NT2/D1 (cell line): ENCODE measurements at regions not wholly inside any gene's neighbourhood (a gene's known extent, or its start where the extent isn't known, plus 50 kb on each side); places are given as distances from the start of the nearest gene placed in this dataset.

Source experiments
- SUZ12 ChIP-seq: IDR thresholded peaks from 2 replicates; pipeline ENCODE4 v1.6.1; 2011; ENCODE audit not compliant: insufficient read length, insufficient read depth; ENCODE audit errors: extremely low read depth
- YY1 ChIP-seq: IDR thresholded peaks from 2 replicates; pipeline ENCODE4 v1.6.1; 2011; ENCODE audit not compliant: insufficient read length, insufficient read depth
- ZNF274 ChIP-seq: IDR thresholded peaks from 2 replicates; pipeline ENCODE4 v1.6.1; 2011; ENCODE audit warnings: mild to moderate bottlenecking, low read depth, low read length

GRCh38 chr14:103220982-103221641 lies 97.9 kb downstream of the TNFAIP2 start:
- no peak for TF ChIP-seq YY1
- TF ChIP-seq ZNF274 = no peak
- no peak for TF ChIP-seq SUZ12
